ENCODE measurements at regions not wholly inside any gene's neighbourhood (a gene's known extent, or its start where the extent isn't known, plus 50 kb on each side); places are given as distances from the start of the nearest gene placed in this dataset.
"Not testable (repeated sequence)": the region's sequence is repeated elsewhere in the genome, so short reads cannot be mapped to it uniquely, and the experiment has no call there.

DNA sequence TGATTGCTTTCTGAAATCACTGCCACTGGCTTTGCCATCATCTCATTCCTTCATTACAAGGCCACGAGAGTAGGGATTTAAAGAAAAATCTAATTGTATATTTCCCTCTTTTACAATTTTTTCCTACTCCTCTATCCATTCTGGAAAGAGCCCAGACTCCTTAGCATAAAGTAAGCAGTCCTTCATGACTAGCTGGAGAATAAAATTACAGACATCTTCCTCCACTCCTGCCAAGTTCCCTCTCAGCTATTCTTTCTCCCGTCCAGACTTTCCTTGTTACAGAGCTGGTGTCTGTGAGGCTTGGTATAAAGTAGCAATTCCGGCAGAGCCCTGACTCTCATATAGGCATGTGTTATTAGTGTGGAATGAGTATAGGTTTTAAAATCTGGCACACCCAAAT, 806.8 kb downstream of the PLCL1 start:
- DNase-seq, result no peak

DNA sequence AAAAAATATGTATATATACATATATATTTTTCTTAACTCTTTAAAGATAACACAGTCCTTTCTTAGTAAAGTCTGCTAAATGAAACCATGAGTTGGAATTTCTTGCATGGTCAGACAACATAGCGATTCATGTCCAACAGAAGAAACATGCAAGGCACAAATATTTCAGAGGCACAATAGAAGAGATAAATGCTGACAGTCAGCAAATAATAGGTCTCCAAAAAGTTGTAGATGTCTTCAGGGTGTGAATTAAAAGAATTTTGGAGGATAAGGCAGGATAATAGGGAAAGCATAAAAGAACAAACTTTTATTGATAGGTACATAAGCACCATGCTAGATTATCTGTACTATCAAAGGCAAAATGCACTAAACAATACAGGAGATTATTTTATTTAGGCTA, 800.2 kb downstream of the PLCL1 start:
- DNase-seq, result no peak

DNA sequence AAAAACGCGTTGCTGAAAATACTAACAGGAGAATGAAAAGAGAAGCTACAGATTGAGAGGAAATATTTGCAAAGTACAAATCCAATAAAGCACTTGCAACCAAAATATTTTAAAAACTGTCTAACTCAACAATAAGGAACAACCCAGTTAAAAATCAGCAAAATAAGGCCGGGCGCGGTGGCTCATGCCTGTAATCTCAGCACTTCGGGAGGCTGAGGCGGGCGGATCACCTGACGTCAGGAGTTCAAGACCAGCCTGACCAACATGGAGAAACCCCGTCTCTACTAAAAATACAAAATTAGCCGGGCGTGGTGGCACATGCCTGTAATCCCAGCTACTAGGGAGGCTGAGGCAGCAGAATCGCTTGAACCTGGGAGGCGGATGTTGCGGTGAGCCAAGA, 798.6 kb downstream of the PLCL1 start:
- not testable (repeated sequence) for DNase-seq

DNA sequence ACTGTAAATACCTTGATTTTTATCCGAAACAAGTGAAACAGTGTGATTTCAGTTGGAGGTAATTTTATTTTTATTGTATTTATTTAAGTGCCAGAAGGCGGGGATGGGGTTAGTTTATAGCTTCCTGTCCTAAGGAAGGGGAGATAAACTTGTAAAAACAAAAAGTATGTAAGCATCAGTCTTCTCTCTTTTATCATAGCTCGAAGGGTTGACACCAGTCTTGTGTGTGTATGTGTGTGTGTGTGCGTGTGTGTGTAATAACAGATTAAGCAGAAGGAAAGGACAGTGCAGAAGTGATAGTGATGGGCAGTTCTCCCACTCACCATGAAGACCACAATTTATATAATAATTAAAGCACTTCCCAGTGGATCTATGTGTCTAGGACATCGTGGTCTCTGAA, 793.3 kb downstream of the PLCL1 start:
- no peak for DNase-seq

DNA sequence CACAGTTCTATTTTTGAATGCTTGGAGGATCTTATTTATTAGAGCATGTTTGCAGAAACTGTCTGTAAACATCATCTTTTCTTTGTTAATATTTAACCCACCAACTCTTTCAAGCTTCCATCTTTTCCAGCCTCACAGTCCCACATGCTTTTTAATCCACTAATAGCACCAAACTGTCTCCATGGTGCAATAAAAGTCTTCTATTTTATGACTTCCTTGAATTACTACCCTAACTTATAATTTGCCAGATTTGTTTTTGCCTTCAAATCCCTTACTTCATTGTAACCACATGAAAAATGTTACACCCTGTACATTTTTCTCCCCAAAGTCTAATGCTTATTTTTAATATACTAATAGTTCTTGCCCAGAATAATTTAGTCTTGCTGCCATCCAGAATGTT, 792.6 kb downstream of the PLCL1 start:
- no peak for DNase-seq

DNA sequence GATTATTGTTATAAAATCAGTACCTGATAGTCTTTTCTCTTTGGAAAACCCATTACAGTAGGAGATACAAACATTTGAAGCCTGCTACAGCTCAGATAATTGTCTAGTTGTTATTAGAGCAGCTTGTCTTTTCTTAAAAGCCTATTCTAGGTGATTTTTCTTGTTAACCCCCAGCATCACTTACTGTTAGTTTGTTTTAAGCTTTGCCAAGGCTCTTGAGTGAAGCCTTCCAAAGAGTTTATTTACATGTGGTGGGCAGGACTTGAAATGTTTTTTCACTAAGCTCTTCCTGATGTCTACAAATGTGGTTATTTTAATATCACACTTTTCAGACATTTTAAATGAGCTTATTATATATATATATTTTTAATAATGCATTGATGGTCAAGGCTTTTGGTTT, 791.3 kb downstream of the PLCL1 start:
- no peak for DNase-seq

DNA sequence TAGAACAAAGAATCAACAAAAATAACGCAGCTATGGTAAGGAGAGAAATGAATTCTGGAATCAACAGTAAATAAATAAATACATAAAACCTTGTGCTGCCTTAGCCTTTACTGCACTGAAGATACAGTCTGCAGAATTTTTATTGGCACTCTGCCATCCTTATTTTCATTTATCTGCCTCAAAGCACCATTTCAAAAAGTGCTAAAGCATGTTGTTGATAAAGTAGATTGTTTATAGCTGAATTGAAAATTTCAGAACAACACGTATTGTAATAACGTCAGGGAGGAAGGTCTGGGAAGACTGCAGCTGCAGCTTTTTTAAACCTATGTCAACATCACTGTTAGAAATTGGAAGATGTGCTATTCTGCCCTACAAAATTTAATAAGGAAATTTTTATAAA, 787.2 kb downstream of the PLCL1 start:
- DNase-seq, result no peak

DNA sequence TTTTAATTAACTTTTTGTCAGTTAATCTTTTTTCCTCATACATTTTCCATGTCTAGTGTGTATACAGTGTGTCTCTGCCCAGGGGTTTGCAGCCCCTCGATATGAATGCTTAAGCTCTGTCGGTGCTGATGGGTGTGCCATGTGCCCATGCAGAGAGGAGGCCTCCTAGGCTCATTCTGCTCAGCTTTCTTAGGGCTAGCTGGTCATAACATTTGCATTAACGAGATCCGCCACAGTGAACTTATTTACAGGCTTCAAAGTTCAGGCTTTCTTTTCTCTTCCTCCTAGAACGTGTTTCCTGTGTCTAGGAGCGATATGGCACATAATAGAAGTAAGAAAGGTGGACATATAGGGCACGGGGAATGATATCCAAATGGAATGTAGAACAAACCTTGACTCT, 783.3 kb downstream of the PLCL1 start:
- DNase-seq, result no peak

DNA sequence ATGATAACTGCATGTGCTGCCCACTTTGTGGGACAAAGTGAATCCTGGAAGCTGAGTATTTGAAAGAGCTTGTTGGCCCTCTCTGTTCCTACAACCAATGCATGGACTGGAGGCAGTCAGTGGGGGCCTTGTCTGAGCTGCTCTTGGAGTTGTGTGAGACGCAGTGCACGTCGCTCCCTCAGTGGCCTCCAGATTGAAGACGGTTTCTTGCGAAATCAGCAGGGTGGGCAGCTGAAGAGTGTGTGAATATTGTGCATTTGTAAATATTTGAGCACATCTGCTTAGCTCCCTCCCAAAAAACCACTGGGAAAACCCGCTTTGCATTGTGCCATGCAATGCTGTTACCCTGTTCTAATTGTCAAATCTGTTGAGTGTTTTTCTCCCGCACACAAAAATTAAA, 782.8 kb downstream of the PLCL1 start:
- DNase-seq, result no peak

DNA sequence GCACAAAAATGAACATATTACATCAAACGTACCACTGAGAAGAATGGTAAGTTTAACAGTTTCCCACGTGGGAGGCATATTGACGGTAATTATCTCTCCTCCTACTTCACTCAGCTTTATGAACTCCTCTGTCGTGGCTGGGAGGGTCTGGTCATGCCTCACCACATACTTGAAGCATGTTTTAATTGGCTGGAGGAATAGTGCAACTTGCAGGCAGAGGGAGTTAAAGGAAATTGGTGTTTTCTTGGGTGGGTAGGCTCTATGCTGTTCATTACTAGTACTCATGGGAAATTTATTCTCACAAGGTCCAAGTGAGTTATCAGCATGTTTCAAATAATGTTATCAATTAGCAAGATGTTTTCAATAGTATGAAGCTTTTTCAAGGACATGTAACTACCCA, 767.0 kb downstream of the PLCL1 start:
- DNase-seq, result no peak

DNA sequence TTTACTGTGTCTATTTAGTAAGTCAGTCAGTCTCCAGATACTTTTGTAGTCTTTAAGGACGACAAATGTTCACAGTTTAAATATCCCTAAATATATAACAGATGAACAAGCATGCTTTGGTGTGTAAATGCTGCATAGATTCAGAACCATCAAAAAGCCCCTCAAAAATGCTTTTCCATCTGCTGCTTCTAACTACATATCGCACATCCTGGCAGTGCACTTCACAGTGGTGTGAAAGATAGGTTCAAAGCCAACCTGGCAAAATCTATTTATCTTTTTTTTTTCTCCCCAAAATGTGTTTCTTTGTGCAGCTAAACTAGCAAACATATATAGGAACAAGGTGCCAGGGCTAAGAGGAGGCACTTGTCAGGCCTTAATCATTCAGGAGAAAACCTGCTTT, 753.8 kb downstream of the PLCL1 start:
- no peak for DNase-seq

DNA sequence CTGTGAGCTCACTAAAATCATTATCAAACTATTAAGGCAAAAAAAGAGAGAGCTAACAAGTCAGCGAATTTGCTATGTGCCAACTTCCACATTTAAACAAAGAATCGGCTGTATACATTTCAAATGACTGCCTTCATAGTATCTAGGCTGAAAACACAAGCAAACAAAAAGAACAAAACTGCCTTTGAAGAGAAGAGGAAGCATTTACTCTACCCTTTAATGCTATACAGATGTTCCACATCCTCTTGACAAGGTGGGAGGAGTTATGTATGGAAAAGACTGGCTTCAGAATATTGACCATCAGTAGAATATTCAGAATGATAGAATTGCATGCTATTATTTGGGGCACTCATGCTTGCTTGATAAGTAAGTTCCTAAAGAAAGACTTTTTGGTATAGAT, 741.7 kb downstream of the PLCL1 start:
- DNase-seq, result no peak

DNA sequence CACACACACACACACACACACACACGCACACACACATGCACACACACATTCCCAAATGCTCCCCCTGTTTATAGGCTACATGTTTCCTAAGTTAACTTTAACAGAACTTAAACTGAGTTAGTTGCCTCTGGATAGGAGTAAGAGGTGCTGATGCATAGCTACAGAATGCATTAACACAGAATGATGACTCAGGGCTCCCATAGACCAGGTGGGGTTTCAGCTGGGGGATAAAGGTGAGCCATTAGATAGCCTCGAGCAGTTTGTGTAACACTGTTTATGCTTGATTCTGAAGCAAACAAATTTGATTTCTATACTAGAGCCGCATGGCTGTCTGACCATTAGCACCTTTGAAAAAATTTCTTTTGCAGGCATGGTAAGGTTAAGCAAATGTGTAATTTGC, 741.0 kb downstream of the PLCL1 start:
- DNase-seq, result no peak

DNA sequence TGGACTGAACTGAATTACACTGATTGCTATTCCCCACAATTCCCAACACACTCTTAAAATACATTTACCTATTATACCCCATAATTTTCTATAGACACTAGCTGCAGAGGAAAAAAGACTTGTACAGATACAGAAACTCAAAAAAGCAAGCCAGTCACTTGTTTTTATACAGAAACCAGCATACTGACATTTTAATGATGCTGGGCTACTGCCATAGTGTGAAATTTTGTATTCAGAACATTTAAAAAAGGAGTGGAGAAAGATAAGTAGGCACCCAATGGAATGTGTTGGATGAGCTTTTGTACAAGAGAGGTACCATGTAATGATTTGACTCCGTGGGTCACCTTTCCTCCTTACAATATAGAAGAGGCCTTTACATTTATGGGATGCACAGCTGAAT, 740.1 kb downstream of the PLCL1 start:
- DNase-seq, result no peak

DNA sequence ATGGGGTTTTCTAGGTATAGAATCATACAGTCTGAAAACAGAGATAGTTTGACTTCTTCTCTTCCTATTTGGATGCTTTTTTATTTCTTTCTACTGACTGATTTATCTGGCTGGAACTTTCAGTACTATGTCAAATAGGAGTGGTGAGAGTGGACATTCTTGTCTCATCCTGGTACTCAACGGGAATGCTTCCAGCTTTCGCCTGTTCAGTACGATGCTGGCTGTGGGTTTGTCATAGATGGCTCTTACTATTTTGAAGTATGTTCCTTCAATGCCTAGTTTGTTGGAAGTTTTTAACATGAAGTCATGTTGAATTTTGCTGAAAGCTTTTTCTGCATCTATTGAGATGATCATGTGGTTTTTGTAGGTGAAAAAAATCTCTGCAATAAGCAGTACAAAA, 730.4 kb downstream of the PLCL1 start:
- no peak for DNase-seq

DNA sequence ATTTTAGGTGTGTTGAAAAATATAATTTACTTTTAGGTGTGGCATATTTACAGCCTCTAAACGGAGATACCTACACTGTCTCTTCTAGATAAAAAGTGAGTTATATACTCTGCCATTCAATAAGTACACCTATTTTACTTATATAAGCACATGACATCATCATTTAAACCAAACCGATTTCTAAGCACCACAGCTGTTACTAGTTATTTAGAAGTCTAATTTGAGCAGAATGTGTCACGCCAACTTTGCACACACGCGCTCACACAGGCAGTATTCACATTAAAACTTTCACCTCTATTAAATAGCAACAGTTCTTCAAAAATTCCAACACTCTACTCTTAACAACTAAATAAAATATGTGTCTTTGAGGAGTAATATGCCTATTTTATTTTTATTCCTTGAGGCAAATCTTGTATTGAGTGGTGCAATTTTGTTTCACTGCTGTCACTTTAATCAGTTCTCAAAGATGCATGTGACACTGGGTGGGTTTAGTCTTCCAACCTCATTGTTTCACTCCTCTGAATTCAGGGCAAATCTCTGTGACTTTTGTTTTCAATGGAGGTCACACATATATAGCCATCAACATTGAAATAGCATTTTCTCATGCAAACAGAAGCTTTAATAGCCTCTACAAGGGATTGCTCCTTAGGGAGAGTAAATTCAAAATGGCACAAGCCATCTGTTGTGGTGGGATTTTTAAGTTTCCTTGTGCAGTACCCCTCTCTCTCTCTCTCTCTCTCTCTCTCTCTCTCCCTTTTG, 721.0 kb downstream of the PLCL1 start:
- DNase-seq, result no peak

DNA sequence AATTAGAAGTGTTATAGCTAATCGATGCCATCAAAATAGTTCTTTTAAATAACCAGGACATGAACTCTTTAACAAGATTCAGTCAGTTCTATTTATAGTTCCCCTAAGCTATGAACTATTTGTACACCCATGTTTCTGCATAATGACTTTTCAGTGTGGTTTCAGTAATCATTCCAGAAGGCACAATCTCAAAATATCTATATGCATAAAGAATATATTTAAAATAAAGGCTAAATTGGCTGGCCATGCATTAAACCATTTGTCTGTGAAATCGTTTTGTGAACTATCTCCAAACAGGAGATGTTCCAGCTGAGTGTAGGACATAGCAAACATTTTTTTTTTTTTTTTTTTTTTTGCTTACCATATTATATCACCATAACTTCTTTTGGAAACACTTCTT, 719.3 kb downstream of the PLCL1 start:
- DNase-seq, result no peak

DNA sequence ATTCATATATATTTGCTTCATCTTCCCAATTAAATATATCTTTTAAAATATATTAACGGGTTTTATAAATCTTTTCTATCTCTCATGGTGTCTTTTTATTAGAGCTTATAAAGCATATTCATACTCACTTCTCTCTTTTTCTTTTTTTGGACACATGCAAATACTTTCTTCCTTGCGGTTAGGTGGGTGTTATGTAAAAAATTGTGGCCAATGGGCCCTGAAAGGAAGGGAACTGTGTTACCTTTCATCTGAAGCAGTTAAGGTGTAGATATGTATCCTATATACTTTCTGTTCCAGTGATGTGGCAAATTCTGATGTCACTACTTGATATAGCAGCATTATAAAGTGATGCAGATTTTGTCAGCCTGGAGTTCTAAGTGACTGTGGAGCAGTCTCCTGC, 714.5 kb downstream of the PLCL1 start:
- DNase-seq, result no peak

DNA sequence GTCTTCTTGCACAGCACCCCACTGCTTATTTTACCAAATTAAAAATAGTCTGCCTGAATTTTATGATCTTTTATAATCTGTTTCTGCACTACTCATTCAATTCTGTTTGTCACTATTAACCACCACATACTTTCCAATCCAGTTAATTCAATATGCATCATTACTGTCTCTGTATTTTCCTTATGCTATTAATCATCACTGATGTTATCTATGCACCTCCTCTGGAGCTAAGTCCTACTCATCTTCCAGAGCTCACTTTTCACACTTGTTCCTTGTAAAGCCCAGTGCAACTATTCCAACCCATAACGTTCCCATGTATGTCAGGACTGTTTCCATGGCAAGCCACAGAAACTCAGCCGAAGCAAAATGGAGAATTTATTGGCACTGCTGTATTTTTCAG, 713.6 kb downstream of the PLCL1 start:
- no peak for DNase-seq

DNA sequence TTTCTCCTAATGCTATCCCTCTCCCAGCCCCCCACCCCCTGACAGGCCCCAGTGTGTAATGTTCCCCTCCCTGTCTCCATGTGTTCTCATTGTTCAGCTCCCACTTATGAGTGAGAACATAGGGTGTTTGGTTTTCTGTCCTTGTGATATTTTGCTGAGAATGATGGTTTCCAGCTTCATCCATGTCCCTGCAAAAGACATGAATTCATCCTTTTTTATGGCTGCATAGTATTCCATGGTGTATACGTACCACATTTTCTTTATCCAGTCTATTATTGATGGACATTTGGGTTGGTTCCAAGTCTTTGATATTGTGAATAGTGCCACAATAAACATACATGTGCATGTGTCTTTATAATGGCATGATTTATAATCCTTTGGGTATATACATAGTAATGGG, 704.2 kb downstream of the PLCL1 start:
- not testable (repeated sequence) for DNase-seq

DNA sequence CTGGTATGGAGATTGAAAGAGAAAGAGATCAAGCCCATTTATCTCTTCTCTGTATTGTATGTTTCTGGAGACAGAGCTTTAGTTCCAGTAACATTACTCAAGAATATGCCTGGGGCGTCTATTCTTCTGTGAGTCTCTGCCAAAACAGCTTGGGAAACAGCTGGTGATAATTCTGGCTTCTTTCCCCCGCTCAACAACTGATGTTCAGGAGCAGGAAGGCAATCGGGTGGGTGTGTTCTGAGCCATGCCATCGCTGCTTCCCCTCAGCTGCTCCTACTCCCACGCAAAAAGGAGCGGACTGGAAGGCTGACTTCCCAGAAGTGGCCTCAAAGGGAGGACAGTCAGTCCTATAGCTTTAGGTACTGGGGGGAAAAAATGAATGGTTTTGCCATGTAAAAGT, 695.1 kb downstream of the PLCL1 start:
- no peak for DNase-seq

DNA sequence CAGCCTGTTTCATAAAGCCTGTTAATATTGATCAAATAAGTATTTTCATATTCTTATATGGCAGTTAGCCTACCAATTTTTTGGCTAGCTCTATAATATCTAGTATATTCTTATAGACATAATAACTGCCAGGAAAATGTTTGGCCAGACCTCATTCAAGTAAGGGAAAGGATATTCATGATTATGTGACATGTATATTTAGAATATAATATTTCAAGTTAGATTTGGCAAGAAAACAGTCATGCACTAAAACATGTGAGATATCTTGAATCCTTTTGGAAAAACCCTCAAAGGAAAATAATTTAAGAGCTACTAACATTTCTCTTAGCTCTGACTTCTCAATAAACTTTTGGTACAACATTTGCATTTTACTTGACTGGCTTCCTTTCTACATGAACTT, 694.1 kb downstream of the PLCL1 start:
- DNase-seq, result no peak

DNA sequence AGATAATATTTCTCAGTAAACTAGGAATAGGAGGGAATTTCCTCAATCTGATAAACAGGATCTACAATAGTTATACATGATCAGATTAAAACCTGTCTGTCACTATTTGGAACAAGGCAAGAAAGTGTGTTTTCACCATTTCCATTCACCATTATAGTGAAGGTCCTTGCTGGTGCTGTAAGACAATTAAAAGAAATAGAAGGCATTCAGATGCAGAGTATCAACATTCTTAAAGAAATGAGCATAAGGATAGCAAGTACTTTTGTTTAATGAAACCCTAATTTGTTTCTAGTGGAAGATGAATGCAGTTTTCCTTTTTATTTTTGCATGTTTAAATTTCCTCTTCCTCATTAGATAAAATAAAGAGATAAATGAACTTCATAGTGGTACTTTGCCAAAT, 693.7 kb downstream of the PLCL1 start:
- DNase-seq, result no peak

DNA sequence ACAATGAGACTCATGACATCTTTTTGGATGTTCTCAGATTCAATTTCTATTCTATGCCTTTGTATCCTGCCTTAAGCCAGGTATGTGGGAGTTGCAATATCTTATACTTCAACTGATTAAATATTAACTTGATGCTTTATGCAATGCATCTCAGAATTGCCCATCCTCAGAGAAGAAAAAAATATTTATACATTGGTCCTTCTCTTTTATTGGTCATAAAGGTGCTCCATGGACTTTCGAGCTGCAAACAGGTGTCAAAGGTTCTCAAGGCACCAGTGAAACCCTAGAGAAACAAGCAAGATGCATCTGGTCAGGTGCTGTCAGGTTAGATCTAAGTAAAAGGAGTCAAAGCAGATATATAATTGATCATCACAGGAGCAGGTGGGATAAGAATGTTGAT, 690.5 kb downstream of the PLCL1 start:
- DNase-seq, result no peak

DNA sequence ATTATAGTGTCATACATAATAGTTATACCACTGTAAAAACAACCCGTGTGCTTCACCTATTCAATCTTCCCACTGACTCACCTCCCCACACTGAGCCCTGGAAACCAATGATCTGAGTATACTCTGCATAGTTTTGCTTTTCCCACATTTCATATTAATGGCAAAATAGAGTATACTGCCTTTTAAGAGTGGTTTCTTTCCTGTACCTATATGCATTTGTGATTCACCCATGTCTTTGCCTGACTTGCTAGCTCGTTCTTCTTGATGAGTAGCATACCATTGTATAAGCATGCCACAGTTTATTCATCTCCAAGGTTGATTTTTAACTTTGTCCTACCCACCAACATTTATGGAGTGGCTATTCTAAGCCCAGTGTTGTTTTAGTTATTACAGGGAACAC, 686.4 kb downstream of the PLCL1 start:
- no peak for DNase-seq

DNA sequence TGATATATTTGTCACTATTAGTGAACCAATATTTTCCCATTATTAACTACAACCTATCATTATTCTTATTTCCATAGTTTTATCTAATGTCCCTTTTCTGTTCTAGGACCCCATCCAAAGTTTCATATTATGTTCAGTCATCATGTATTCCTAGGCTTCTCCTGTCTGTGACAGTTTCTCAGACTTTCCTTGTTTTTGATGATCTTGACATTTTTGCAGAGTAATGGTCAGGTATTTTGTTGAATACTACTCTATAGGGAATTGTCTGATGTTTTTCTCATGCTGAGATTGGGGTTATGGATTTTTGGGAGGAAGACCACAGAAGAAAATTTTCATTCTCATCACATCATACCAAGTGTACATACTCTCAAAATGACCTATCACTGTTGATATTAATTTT, 684.6 kb downstream of the PLCL1 start:
- DNase-seq, result no peak
